ENCODE measurements at regions not wholly inside any gene's neighbourhood (a gene's known extent, or its start where the extent isn't known, plus 50 kb on each side); places are given as distances from the start of the nearest gene placed in this dataset.

- no peak for TF ChIP-seq CTCF (IDR thresholded peaks at IDR 0.05; ENCODE audit: low read length, missing control alignments)
- H3K4me3 ChIP-seq (replicated peaks; ENCODE audit: low read depth, low read length): no peak overlapping the region
These were observed 134.5 kb downstream of the ADAMTS15 start for GRCh38 chr11:130582981-130583380.

GRCh38 chr11:130583801-130584211 is 135.4 kb downstream of the ADAMTS15 start:
- no peak for TF ChIP-seq CTCF (IDR thresholded peaks at IDR 0.05; ENCODE audit: low read length, missing control alignments)
- DNase-seq (ENCODE audit: low read depth): no peak

More at GRCh38 chr11:130582981-130583380, 134.5 kb downstream of the ADAMTS15 start:
- DNase-seq (ENCODE audit: low read depth): no peak

GRCh38 chr11:130585545-130585944 is 137.1 kb downstream of the ADAMTS15 start:
- DNase-seq (ENCODE audit: low read depth): peak; percentile 58
- H3K4me3 ChIP-seq (replicated peaks; ENCODE audit: low read depth, low read length): no peak overlapping the region

More at GRCh38 chr11:130583801-130584211, 135.4 kb downstream of the ADAMTS15 start:
- no peak overlapping the region for H3K4me3 ChIP-seq (replicated peaks; ENCODE audit: low read depth, low read length)

GRCh38 chr11:130587658-130588057 is 139.2 kb downstream of the ADAMTS15 start:
- no peak for TF ChIP-seq CTCF (IDR thresholded peaks at IDR 0.05; ENCODE audit: low read length, missing control alignments)
- H3K4me3 ChIP-seq (replicated peaks; ENCODE audit: low read depth, low read length): no peak overlapping the region
- no peak for DNase-seq (ENCODE audit: low read depth)

More at GRCh38 chr11:130585545-130585944, 137.1 kb downstream of the ADAMTS15 start:
- no peak for TF ChIP-seq CTCF (IDR thresholded peaks at IDR 0.05; ENCODE audit: low read length, missing control alignments)

- no peak for TF ChIP-seq CTCF (IDR thresholded peaks at IDR 0.05; ENCODE audit: low read length, missing control alignments)
- no peak overlapping the region for H3K4me3 ChIP-seq (replicated peaks; ENCODE audit: low read depth, low read length)
- no peak for DNase-seq (ENCODE audit: low read depth)
These were observed 140.0 kb downstream of the ADAMTS15 start for GRCh38 chr11:130588471-130588870.

GRCh38 chr11:130592056-130592455 is 143.6 kb downstream of the ADAMTS15 start:
- TF ChIP-seq CTCF (IDR thresholded peaks at IDR 0.05; ENCODE audit: low read length, missing control alignments): no peak
- H3K4me3 ChIP-seq (replicated peaks; ENCODE audit: low read depth, low read length): no peak overlapping the region
- peak; percentile 54 for DNase-seq (ENCODE audit: low read depth)

GRCh38 chr11:130593064-130593463 is 144.6 kb downstream of the ADAMTS15 start:
- no peak for DNase-seq (ENCODE audit: low read depth)
- no peak for TF ChIP-seq CTCF (IDR thresholded peaks at IDR 0.05; ENCODE audit: low read length, missing control alignments)
- no peak overlapping the region for H3K4me3 ChIP-seq (replicated peaks; ENCODE audit: low read depth, low read length)

Measured in fibroblast of pulmonary artery (primary cell).